GM13977 (cell line): ENCODE measurements at regions not wholly inside any gene's neighbourhood (a gene's known extent, or its start where the extent isn't known, plus 50 kb on each side); places are given as distances from the start of the nearest gene placed in this dataset.

Source experiments
- DNase-seq: peaks from one replicate; pipeline ENCODE4 v3.0.0; 2012; ENCODE audit warnings: low spot score
- in situ Hi-C: fragments of 300-500 bp; cut with MboI; formaldehyde crosslinking; loops from one replicate; pipeline ENCODE4 v1.12.0; 2022; ENCODE audit warnings: low sequenced_read_pairs, low pct_unique_long_range_greater_than_20kb, mixed read lengths, inconsistent platforms; ENCODE audit not compliant: unreplicated experiment
- TF ChIP-seq, protein P1 (sequence below): IDR thresholded peaks from 2 replicates; pipeline ENCODE4 v1.5.1; 2012; ENCODE audit warnings: mild to moderate bottlenecking, control low read depth; ENCODE audit not compliant: insufficient read depth; ENCODE audit errors: extremely low read depth, missing control alignments

DNA sequence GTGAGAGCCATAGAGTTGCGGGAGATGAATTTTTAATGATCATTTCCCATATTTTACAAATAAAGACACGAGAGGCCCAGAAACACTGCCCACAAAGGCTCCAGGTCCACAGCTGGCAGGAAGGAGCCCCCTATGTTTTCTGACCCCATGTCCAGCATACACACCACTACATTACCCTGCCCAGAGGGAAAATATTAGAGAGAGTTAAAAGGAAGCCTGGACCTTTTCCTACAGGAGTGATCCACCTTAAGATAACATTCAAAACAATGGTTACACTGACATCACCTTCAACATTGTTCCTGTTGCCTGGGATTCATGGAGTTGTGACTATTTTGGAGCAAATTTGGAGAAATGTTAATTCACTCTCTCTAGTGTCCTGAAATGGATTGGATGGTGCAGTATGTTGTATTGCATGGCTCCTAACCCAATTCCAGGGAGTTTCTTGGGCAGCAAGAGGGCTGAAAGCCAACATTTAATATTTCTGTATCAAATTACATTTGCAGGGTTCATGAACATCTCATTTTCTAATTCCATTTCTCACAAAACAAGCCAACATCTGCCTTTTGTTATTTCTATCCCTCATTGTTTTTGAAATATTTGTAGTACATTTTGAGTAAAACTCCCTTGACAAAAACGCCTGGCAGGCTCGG, 172.5 kb downstream of the DLEU7 start:
- TF ChIP-seq, protein P1, sequence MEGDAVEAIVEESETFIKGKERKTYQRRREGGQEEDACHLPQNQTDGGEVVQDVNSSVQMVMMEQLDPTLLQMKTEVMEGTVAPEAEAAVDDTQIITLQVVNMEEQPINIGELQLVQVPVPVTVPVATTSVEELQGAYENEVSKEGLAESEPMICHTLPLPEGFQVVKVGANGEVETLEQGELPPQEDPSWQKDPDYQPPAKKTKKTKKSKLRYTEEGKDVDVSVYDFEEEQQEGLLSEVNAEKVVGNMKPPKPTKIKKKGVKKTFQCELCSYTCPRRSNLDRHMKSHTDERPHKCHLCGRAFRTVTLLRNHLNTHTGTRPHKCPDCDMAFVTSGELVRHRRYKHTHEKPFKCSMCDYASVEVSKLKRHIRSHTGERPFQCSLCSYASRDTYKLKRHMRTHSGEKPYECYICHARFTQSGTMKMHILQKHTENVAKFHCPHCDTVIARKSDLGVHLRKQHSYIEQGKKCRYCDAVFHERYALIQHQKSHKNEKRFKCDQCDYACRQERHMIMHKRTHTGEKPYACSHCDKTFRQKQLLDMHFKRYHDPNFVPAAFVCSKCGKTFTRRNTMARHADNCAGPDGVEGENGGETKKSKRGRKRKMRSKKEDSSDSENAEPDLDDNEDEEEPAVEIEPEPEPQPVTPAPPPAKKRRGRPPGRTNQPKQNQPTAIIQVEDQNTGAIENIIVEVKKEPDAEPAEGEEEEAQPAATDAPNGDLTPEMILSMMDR: no peak
- DNase-seq: no peak
- in situ Hi-C loops: no loop called here

GRCh38 chr13:50671497-50671850, 172.0 kb downstream of the DLEU7 start:
- no peak for DNase-seq
- in situ Hi-C loops: no loop called here
- TF ChIP-seq, protein P1: no peak

DNA sequence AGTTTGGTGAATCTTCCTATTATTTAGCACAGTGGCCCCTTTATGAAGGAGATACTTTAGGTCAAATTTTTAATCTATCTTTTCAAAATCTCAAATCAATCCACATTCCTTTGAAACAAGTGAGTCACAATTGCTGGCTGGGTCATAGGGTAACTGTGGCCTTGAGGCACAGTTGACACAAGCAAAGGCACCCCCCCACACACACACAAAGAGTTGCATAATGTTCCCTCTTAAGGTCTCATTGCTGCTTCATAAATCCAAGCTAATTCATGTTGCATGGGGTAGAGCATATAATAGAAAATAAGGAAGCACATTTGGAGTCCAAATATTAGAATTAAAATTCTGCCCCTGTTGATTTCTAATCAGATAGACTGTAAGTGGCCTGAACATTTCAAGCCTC, 171.5 kb downstream of the DLEU7 start:
- TF ChIP-seq, protein P1: no peak
- in situ Hi-C loops: no loop called here
- DNase-seq: no peak

DNA sequence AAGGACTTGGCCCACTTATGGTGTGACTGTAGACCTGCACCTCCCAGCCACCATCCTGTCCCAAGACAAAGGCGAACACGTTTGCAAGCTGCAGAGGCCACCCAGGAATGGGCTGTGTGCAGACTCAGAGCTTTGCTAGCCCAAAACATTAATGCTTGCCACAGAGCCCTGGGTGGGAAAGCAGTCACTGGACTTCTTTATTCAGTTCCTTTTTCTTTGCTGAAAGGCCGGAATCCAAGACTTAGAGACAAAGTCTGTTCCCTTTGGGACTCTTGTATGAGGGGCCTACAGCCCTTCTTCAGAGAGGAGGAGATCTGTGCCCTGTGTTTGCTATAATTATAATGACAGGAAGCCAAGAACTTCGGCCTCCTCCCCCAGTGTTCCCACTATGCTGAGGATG, 167.8 kb downstream of the DLEU7 start:
- in situ Hi-C loops: no loop called here
- DNase-seq: no peak
- TF ChIP-seq, protein P1: no peak

DNA sequence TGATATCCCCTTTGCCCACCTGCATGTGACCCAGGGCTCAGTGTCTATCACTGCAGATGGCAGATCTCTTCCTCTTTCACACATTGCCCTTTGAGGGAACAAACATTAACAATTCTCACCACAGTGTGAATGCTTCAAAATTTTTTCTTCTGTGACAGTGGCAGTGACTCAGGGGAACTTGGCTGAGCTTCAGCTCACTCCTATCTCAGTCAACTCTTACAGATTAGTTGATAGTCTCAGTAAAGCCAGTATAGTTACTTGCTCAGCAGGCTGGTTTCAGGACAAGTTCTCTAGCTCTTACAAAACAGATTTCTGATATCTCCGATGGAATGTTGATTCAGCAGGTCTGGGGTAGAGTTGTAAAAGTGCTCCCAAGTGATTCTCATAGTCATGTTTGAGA, 166.9 kb downstream of the DLEU7 start:
- no peak for DNase-seq
- in situ Hi-C loops: no loop called here
- TF ChIP-seq, protein P1: no peak

DNA sequence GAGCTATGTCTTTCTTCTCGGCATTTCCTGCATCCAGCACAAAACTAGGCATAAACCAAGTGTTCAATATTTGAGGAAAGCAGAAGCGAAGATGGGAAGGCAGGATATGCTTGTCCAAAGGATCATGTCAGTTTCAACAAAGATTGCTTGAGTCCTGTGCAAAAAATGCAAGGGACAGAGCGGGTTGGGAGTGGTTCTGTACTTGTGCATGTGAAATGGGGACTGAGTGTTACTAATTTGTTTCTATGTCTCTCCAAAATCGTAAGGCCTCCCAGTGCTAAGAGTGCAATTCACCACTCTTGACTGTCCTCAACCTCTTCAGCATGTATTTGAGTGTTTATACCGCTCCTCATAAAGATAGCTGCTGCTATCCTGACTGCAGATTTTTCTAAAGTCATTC, 166.2 kb downstream of the DLEU7 start:
- DNase-seq: no peak
- in situ Hi-C loops: no loop called here

More for the DNA sequence above, 166.2 kb downstream of the DLEU7 start:
- TF ChIP-seq, protein P1: no peak
